T47D (cell line): ENCODE measurements at regions not wholly inside any gene's neighbourhood (a gene's known extent, or its start where the extent isn't known, plus 50 kb on each side); places are given as distances from the start of the nearest gene placed in this dataset.

Experiments
- DNase-seq, 2 experiments: peaks; one replicate each; pipeline versions ENCODE4 v3.0.0 to v3.0.0-alpha.2; 2011 to 2012; ENCODE audit warnings: low read depth in 1 of 2, low spot score in 1 of 2
- JUND ChIP-seq: IDR thresholded peaks from 2 replicates; pipeline ENCODE4 v1.6.1; 2012; ENCODE audit warnings: low read depth
- in situ Hi-C: cut with HindIII; loops from 2 replicates; pipeline ENCODE4 v1.10.0; 2016; ENCODE audit warnings: low sequenced_read_pairs, low pct_unique_long_range_greater_than_20kb

- no peak for TF ChIP-seq JUND
These were observed 566.1 kb upstream of the BOD1L1 start for GRCh38 chr4:14193601-14194000.

GRCh38 chr4:14196131-14196530 lies 568.6 kb upstream of the BOD1L1 start:
- in situ Hi-C loops: no loop called here

More at GRCh38 chr4:14193601-14194000, 566.1 kb upstream of the BOD1L1 start:
- no peak for DNase-seq
- in situ Hi-C loops: no loop called here

GRCh38 chr4:14215116-14215770 lies 587.7 kb upstream of the BOD1L1 start:
- TF ChIP-seq JUND: no peak
- in situ Hi-C loops: no loop called here
- DNase-seq: no peak

More at GRCh38 chr4:14196131-14196530, 568.6 kb upstream of the BOD1L1 start:
- peak; percentile 5 to 50 for DNase-seq
- TF ChIP-seq JUND: no peak

- TF ChIP-seq JUND: no peak
- in situ Hi-C loops: no loop called here
- no peak for DNase-seq
These were observed 589.9 kb upstream of the BOD1L1 start for GRCh38 chr4:14217401-14217800.

DNA sequence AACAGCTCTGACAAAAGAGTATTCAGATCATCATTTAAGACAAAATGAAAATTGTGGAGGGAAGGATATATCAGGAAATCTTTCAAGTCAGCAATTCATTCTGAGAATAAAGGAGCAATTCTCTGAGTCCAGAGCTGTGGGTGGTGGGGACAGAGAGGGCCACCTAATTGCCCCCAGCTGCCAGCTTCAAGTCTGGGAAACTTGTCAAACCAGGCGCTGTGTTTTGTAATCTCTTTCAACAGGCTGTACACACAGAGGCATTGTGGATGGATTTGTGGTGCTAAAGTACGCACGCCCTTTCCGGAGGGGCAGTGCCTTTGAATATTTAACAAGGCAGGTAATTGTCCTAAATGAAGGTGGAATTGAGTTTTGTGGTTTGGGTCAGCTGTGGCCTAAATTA lies 591.1 kb upstream of the BOD1L1 start:
- in situ Hi-C loops: no loop called here
- TF ChIP-seq JUND: no peak
- DNase-seq: no peak

GRCh38 chr4:14221176-14221575 lies 593.7 kb upstream of the BOD1L1 start:
- no peak for TF ChIP-seq JUND
- DNase-seq: no peak
- in situ Hi-C loops: no loop called here

GRCh38 chr4:14222377-14223029 lies 595.0 kb upstream of the BOD1L1 start:
- TF ChIP-seq JUND: no peak
- DNase-seq: no peak
- in situ Hi-C loops: no loop called here

DNA sequence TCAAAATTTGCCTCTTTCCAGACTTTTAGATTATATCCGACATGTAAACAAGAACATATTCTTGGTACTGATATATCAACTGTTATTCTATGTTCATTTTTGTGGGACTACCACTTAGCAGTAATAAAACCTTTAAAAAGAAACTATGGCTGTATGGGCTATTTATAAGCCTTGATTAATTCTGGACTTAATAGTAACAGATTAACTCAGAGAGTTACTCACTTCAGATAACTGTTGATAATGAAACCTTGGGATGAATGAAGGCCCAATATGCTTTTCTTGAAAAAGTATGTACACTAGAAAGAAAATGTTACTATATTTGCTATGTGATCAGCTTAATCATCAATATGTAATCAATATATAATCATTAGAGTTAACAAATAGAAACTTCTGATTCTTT lies 595.9 kb upstream of the BOD1L1 start:
- no peak for TF ChIP-seq JUND
- in situ Hi-C loops: no loop called here
- DNase-seq: no peak

- in situ Hi-C loops: no loop called here
- TF ChIP-seq JUND: no peak
- DNase-seq: peak in 1 of 2 experiments; percentile 52
These were observed 598.2 kb upstream of the BOD1L1 start for GRCh38 chr4:14225688-14226207.

- no peak for TF ChIP-seq JUND
- no peak for DNase-seq
- in situ Hi-C loops: no loop called here
These were observed 605.6 kb upstream of the BOD1L1 start for GRCh38 chr4:14233126-14233525.

GRCh38 chr4:14234307-14234706 lies 606.8 kb upstream of the BOD1L1 start:
- no peak for DNase-seq
- TF ChIP-seq JUND: no peak
- in situ Hi-C loops: no loop called here

- in situ Hi-C loops: no loop called here
- no peak for DNase-seq
- no peak for TF ChIP-seq JUND
These were observed 608.8 kb upstream of the BOD1L1 start for GRCh38 chr4:14236359-14236758.

- in situ Hi-C loops: no loop called here
- TF ChIP-seq JUND: no peak
These were observed 610.4 kb upstream of the BOD1L1 start for GRCh38 chr4:14237911-14238310.

More at GRCh38 chr4:14237911-14238310, 610.4 kb upstream of the BOD1L1 start:
- DNase-seq: no peak
